AG09309 (cell line): ENCODE measurements at regions not wholly inside any gene's neighbourhood (a gene's known extent, or its start where the extent isn't known, plus 50 kb on each side); places are given as distances from the start of the nearest gene placed in this dataset.

ENCODE experiments used
- DNase-seq: peaks from one replicate; pipeline ENCODE4 v3.0.0-alpha.2; 2010; ENCODE audit warnings: low read depth
- H3K4me3 ChIP-seq: 2 replicates; pipeline ENCODE4 v1.5.1; 2011; ENCODE audit warnings: mild to moderate bottlenecking, low read depth, low read length, moderate library complexity; ENCODE audit not compliant: control insufficient read depth
- TF ChIP-seq, protein P1 (sequence below): IDR thresholded peaks from 2 replicates; pipeline ENCODE4 v1.5.1; 2011; ENCODE audit warnings: mild to moderate bottlenecking, low read depth, low read length, inconsistent platforms; ENCODE audit not compliant: insufficient read depth, control insufficient read depth; ENCODE audit errors: missing control alignments

- peak; percentile 93 for DNase-seq
- TF ChIP-seq, protein P1, sequence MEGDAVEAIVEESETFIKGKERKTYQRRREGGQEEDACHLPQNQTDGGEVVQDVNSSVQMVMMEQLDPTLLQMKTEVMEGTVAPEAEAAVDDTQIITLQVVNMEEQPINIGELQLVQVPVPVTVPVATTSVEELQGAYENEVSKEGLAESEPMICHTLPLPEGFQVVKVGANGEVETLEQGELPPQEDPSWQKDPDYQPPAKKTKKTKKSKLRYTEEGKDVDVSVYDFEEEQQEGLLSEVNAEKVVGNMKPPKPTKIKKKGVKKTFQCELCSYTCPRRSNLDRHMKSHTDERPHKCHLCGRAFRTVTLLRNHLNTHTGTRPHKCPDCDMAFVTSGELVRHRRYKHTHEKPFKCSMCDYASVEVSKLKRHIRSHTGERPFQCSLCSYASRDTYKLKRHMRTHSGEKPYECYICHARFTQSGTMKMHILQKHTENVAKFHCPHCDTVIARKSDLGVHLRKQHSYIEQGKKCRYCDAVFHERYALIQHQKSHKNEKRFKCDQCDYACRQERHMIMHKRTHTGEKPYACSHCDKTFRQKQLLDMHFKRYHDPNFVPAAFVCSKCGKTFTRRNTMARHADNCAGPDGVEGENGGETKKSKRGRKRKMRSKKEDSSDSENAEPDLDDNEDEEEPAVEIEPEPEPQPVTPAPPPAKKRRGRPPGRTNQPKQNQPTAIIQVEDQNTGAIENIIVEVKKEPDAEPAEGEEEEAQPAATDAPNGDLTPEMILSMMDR = no peak
- no peak overlapping the region for H3K4me3 ChIP-seq
Measured at GRCh38 chr13:48775804-48776203, 122.1 kb downstream of the CYSLTR2 start.

DNA sequence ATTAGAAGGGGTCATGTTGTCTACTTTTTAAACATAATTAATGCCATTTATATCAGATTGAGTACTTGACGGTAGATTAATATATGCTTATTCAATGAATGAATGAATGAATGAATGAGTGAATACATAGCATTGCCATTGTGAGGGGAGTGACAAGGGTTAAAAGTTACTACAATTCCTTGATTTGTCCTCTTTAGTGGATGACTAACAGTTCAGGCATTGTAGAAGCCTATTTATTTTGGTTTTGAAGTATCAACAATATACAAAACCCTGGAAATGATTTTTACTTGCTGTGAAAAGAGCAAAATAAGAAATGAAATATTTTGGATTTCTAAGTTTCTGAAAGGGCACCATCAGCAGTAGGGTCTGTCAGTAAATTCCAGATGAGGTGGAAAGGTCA is 122.7 kb downstream of the CYSLTR2 start:
- H3K4me3 ChIP-seq = no peak overlapping the region
- TF ChIP-seq, protein P1 = no peak
- DNase-seq = no peak

DNA sequence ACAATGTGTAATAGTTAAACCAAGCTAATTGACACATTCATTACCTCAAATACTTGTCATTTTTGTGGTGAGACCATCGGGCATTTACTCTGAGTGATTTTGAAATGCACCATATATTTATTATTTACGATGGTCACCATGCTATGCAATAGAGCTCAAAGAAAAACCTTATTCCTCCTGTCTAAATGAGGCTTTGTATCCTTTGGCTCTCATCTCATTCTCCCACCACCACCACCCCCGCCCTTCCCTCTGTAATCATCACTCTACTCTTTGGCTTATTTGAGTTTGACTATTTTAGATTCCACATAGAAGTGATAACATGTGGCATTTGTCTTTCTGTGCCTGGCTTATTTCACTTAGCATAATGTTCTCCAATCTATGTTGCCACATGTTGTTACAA is 124.9 kb downstream of the CYSLTR2 start:
- H3K4me3 ChIP-seq = no peak overlapping the region
- no peak for DNase-seq
- TF ChIP-seq, protein P1 = no peak

DNA sequence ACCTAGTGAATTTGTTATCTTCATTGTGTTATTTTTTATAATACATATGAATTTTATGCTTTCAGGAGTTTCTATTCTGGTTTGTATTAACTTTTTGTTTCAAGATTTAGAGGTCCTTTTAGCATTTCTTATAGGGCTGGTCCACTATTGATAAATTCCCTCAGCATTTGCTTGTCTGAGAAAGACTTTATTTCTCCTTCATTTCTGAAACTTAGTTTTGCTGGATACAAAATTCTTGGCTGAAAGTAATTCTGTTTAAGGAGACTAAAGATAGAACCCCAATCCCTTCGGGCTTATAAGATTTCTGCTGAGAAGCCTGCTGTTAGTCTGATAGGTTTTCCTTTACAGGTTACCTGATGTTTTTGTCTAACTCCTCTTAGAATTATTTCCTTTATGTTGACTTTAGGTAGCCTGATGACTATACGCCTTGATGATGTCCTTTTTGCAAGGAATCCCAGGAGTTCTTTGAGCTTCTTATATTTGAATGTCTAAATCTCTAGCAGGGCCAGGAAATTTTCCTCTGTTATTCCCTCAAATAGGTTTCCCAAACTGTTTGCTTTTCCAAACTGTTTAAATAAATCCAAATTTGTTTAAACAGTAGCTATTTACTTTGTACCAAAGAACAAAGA is 127.1 kb downstream of the CYSLTR2 start:
- no peak for DNase-seq
- no peak overlapping the region for H3K4me3 ChIP-seq
- TF ChIP-seq, protein P1 = no peak

GRCh38 chr13:48782429-48782840 is 128.7 kb downstream of the CYSLTR2 start:
- TF ChIP-seq, protein P1 = no peak
- no peak for DNase-seq
- no peak overlapping the region for H3K4me3 ChIP-seq

DNA sequence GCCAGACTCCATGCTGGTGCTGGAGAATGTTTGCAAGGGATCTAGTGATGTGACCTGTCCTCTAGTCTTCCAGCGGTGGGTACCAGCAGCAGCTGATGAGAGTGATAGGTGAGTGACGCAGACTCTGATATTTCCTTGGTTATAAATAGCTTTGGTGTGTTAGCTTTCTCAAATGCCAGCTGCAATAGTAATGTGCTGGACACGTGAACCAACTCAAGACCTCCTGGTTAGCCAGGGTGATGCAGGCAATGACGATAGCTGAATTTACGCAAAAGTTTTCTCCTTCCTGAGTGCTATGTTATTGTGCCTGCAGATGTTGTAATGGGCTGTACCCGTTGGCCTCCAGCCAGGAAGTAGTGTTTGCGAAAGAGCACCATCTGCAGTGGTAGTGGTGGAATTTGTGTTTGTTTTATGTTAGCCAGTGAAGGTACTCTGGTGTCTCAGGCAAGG is 129.5 kb downstream of the CYSLTR2 start:
- TF ChIP-seq, protein P1 = peak; percentile 12
- DNase-seq = peak; percentile 99
- H3K4me3 ChIP-seq = no peak overlapping the region
